ENCODE measurements at regions not wholly inside any gene's neighbourhood (a gene's known extent, or its start where the extent isn't known, plus 50 kb on each side); places are given as distances from the start of the nearest gene placed in this dataset.

- no peaks in the 10 kb centered on the region for H4K20me1 ChIP-seq (ENCODE audit: insufficient read depth, low read length)
- H2AK5ac ChIP-seq (ENCODE audit: low read depth, low read length): no peak overlapping the region
- WGBS, 2 experiments (ENCODE audit: extremely low coverage in 2 of 2, insufficient read length in 1 of 2): 47% methylated on average over 3 of the region's 5 CpGs; no CpG with 5 or more reads in 1 of the 2 experiments
- no peak for TF ChIP-seq MAZ (IDR thresholded peaks at IDR 0.05; ENCODE audit: borderline replicate concordance, low read depth, low read length)
- TF ChIP-seq FOS (IDR thresholded peaks at IDR 0.05; ENCODE audit: low read depth, low read length): no peak
- no peak for TF ChIP-seq USF2 (IDR thresholded peaks at IDR 0.05; ENCODE audit: low read depth, low read length)
- no peak for TF ChIP-seq CHD1 (IDR thresholded peaks at IDR 0.05; ENCODE audit: low read depth, low read length)
- no peak for TF ChIP-seq POLR2A (IDR thresholded peaks at IDR 0.05; ENCODE audit: low read depth, low read length)
- no peak for TF ChIP-seq RAD21 (IDR thresholded peaks at IDR 0.05; ENCODE audit: low read length)
- TF ChIP-seq, protein P1, sequence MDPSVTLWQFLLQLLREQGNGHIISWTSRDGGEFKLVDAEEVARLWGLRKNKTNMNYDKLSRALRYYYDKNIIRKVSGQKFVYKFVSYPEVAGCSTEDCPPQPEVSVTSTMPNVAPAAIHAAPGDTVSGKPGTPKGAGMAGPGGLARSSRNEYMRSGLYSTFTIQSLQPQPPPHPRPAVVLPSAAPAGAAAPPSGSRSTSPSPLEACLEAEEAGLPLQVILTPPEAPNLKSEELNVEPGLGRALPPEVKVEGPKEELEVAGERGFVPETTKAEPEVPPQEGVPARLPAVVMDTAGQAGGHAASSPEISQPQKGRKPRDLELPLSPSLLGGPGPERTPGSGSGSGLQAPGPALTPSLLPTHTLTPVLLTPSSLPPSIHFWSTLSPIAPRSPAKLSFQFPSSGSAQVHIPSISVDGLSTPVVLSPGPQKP (IDR thresholded peaks at IDR 0.05; ENCODE audit: borderline replicate concordance, low read depth, low read length): no peak
- no peak for TF ChIP-seq MAFK (IDR thresholded peaks at IDR 0.05; ENCODE audit: low read depth, low read length)
- TF ChIP-seq RCOR1 (IDR thresholded peaks at IDR 0.05; ENCODE audit: insufficient replicate concordance, low read length): no peak
- no peak for TF ChIP-seq RFX5 (IDR thresholded peaks at IDR 0.05; ENCODE audit: low read depth, low read length)
- no peak for TF ChIP-seq MXI1 (IDR thresholded peaks at IDR 0.05; ENCODE audit: borderline replicate concordance, low read depth, low read length)
- TF ChIP-seq CEBPB (IDR thresholded peaks at IDR 0.05; ENCODE audit: low read depth, low read length): no peak
- TF ChIP-seq BHLHE40 (IDR thresholded peaks at IDR 0.05; ENCODE audit: low read depth, low read length): no peak
- TF ChIP-seq NFE2L2 (IDR thresholded peaks at IDR 0.05; ENCODE audit: low read depth, low read length): no peak
- no peak for TF ChIP-seq SMC3 (IDR thresholded peaks at IDR 0.05; ENCODE audit: low read depth, low read length)
- no peak for TF ChIP-seq CTCF (conservative IDR thresholded peaks at IDR 0.05; ENCODE audit: low read depth, low read length)
- in situ Hi-C loops (cut with MboI; ENCODE audit: low sequenced_read_pairs) (no loop called here), dilution Hi-C loops (cut with HindIII; ENCODE audit: low sequenced_read_pairs, unreplicated experiment) (no loop called here), intact Hi-C loops (cut with micrococcal nuclease) (no loop called here)
- no peak overlapping the region for H4K8ac ChIP-seq (ENCODE audit: low read depth in 2 of 2, low read length in 2 of 2)
- no peak overlapping the region for H4K91ac ChIP-seq (ENCODE audit: insufficient read depth, low read depth, low read length)
- no peaks in the 10 kb centered on the region for H3K27me3 ChIP-seq (ENCODE audit: control insufficient read depth, insufficient read depth, low read length)
- no peak overlapping the region for H2AK9ac ChIP-seq (replicated peaks; ENCODE audit: low read depth, low read length, poor library complexity)
- no peak overlapping the region for H3K4me2 ChIP-seq (ENCODE audit: low read depth, low read length)
- H3K4ac ChIP-seq (ENCODE audit: low read depth, low read length): no peak overlapping the region
- H3K9me3 ChIP-seq (ENCODE audit: control insufficient read depth, insufficient read depth, low read length): no peaks in the 10 kb centered on the region
- H3K18ac ChIP-seq (ENCODE audit: low read depth, low read length): no peak overlapping the region
- H3K9ac ChIP-seq (ENCODE audit: low read depth, low read length): no peak overlapping the region
- no TSS peak for BruUV-seq (replicated peaks)
- no peak overlapping the region for H3K27ac ChIP-seq (ENCODE audit: insufficient read depth, low read length)
- no peaks in the 10 kb centered on the region for H3K9me1 ChIP-seq (ENCODE audit: insufficient read depth, low read length)
- no peak overlapping the region for H3K14ac ChIP-seq (replicated peaks; ENCODE audit: low read depth, low read length)
- ChIA-PET POLR2A (ENCODE audit: unreplicated experiment) (no interaction called here), CTCF (no interaction called here)
- H2AFZ ChIP-seq (replicated peaks; ENCODE audit: low read length, poor library complexity): no peak overlapping the region
- no peak overlapping the region for H2BK120ac ChIP-seq (ENCODE audit: low read depth, low read length)
- no peak overlapping the region for H2BK20ac ChIP-seq (ENCODE audit: low read depth, low read length)
- no peaks in the 10 kb centered on the region for H3K36me3 ChIP-seq (ENCODE audit: control insufficient read depth, insufficient read depth, low read length)
- H3K4me1 ChIP-seq (ENCODE audit: control insufficient read depth, insufficient read depth, low read length): no peaks in the 10 kb centered on the region
- no peak for ATAC-seq (ENCODE audit: low read depth)
- H3K23ac ChIP-seq (ENCODE audit: low read depth, low read length): no peak overlapping the region
- no peaks in the 10 kb centered on the region for H3K79me1 ChIP-seq (ENCODE audit: low read depth in 1 of 2, low read length in 2 of 2)
- no peak for DNase-seq
- H2BK15ac ChIP-seq (ENCODE audit: low read depth, low read length): no peak overlapping the region
- no peak overlapping the region for H2BK5ac ChIP-seq (ENCODE audit: low read depth, low read length, poor library complexity, severe bottlenecking)
- no peak overlapping the region for H3K4me3 ChIP-seq (ENCODE audit: insufficient read depth, low read depth, low read length)
- no peak overlapping the region for H3K56ac ChIP-seq (ENCODE audit: extremely low read depth, insufficient read depth, low read length)
- no peak overlapping the region for H4K5ac ChIP-seq (ENCODE audit: low read depth, low read length)
Observed at GRCh38 chr3:86695752-86696151, 295.2 kb downstream of the VGLL3 start.
